ENCODE measurements at regions not wholly inside any gene's neighbourhood (a gene's known extent, or its start where the extent isn't known, plus 50 kb on each side); places are given as distances from the start of the nearest gene placed in this dataset.

DNA sequence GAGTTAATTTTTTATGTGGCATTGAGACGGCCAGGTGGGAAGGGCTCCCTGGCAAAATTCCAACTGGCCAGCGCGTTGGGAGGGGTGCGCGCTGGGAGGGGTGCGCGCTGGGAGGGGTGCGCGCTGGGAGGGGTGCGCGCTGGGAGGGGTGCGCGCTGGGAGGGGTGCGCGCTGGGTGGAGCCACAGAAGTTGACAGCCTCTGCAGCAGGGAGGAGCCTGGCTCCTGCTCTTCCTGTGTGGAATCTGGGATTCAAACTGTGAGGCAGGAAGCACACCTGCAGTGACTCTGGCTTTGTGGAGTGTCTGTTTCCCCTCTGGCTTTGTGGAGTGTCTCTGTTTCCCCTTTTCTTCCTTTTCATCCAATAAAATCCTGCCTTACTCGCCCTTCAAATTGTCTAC, 147.9 kb upstream of the CBLN2 start:
- no peak for DNase-seq

DNA sequence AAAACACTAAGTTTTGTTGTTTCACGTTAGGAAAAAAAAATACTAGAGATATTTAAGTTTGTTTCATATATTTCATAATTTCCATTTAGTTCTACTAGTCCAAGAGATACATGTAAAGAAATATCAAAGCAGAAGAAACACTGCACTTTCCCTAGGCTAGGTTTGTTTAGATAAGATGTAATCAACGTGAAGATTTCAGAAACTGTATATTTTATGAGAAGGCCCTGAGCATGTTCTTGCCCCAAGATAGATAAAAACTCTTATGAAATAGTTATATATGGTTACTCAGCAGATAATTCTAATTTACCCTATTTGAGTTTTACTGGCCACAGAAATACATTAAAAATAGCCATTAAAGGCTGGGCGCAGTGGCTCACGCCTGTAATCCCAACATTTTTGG, 143.6 kb upstream of the CBLN2 start:
- no peak for DNase-seq

DNA sequence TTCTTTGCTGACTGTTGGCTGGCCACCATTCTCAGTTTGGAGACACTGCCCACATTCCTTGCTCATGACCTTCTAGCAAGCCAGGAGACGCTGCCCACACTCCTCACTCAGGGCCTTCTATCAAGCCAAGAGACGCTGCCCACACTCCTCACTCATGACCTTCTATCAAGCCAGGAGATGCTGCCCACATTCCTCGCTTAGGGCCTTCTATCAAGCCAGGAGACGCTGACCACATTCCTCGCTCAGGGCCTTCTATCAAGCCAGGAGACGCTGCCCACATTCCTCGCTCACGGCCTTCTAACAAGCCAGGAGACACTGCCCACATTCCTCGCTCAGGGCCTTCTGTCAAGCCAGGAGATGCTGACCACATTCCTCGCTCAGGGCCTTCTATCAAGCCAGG, 131.3 kb upstream of the CBLN2 start:
- DNase-seq = no peak

DNA sequence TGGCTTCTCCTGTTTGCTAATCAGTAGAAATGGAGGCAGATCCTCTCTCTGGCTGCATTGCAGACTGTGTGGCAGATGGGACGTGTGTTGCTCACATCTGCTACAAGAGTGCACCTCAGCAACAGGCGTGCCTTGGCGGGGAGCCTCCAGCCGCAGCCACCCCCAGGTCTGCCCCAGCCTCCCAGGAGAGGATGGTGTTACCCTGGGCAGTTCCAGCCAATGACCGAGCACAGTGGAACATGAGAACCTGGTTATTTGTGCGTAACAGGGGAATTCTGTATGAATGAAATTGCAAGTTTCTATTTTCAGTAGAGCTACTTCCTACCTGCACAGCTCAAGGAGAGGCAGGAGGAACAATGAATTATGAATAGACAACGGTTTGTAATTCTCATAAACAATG, 130.6 kb upstream of the CBLN2 start:
- no peak for DNase-seq

DNA sequence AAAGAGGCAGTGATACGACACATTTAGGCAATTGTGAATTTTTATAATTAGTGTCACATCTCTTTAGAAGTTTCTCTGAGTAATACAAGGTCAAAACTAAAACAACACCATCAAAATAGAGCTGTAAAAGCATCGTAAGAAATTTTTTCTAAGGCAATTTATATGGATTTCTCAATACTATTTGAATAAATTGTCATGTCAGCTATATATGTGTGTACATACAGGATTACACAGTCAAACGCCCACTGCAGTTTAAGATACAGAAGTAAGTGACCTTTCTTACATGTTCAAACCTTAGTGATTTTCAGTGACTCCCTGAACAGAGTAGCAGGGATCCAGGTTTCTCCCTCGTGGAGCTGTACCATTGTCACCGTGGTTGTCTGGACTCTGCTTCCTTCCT, 129.1 kb upstream of the CBLN2 start:
- no peak for DNase-seq

DNA sequence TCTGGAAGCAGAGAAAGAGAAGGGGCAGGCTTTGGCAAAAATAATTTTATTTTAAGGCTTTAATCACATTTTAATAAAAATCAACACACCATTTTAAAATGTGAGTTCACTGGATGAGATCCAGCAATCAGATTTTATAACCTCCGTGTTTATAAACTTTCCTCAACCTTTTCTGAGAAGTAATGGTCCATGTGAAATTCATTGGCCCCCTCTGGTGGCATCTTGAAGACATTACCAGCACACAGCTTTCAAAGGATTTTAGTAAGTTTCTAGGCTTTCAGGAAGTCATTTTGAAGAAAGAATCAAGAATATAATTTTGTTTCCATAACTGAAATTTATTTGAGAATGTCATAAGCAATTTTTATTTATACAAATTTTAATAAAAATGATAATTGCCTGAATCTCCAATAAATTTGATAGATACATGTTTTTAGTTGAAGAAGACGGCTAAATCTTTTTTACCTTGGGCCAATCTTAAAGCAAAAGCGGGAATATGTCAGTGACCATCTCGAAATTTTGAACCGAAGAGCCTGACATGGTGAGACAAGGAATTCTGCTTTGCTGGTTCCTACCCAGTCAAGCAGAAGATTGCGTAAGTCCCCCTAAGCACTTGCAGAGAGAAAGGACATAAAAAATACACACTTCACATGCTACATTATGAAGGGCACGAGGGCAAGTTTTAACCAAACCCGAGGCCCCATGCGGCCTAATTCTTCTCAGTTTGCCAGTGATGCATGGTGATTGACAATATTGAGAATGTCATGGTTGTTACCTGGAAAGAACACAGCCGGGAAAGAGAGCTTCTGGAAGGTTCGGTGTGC, 128.4 kb upstream of the CBLN2 start:
- no peak for DNase-seq

DNA sequence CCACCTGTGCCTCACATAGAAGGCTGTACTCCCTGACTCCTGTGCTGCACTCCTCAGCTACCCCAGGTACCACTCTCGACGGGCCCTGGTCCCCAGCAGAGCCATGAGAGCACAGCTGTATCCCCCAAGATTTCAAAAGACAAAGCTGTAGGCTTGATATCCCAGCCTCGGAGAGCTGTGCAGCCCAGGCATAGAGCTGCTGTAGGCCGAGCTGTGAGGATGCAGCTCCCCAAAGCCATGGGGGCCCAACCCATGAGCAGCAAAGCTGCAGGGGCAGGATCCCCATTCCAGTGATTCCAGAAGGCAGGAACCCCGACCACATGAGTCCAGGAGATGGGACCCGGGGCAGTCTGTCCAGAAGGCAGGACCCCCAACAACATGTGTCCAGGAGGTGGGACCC, 123.8 kb upstream of the CBLN2 start:
- no peak for DNase-seq

DNA sequence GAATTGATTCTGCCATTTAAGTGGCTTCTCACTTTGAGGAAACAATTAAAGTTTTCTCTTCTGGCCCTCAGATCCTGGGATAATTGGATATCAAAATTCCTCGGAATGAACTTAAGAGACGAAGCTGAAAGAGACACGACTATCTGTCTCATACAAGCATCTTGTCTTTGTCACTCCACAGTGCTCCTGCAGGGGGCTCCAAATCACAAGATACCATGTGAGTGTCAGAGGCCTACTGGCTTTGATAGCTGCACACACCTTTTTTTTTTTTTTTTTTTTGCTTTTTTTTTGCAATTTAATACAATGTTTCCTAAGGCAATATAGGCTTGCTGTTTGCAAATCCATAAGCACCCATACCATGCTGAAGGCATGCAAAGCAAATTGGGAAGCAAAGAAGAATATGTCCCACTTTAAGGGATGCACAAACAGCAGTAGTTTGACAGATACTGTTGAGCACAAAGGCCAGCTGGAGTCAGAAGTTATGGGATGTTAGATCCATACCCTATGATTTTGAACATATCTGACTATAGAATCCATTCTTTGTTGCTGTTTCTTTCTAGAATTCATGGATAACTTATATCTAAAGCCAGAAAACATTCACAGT, 109.0 kb upstream of the CBLN2 start:
- DNase-seq = peak; percentile 61

DNA sequence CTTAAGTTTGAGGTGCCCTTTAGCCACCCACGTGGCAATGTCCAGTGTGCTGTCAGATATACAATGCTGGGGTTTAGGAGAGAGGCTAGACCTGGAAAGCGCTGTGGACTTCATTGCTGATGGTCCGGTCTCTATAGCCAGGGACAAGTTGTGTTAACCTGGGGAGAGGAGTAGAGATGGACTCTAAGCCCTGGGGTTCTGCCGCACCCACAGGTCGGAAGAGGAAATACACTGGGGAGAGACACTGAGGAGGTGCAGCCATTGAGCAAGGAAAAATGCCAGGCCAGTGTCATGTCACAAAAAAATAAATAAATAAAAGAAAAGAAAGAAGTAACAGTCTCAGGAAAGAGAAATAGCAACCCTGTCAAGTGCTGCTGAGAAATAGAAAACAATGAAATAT, 106.9 kb upstream of the CBLN2 start:
- DNase-seq = no peak

DNA sequence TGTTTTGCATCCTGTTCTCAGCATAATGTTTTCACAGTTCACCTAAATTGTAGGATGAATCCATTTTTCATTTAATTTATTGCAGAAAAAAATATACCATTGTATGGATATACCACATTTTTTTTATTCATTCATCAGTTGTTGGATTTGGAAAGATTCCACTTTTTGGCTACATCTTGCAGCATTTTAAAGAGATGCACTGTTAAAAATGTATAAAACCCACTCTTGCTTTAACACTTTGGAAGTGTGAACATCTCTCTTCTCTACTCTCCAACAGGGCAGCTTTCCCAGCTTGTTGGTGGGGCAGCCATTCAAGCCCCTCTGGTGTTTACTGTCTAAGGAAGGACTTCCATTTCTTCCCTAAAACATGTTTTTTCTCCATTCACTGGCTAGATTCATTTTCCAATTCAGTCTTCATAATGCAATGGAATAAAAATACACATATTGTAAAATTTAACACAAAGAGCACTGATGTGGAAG, 104.4 kb upstream of the CBLN2 start:
- DNase-seq = no peak

DNA sequence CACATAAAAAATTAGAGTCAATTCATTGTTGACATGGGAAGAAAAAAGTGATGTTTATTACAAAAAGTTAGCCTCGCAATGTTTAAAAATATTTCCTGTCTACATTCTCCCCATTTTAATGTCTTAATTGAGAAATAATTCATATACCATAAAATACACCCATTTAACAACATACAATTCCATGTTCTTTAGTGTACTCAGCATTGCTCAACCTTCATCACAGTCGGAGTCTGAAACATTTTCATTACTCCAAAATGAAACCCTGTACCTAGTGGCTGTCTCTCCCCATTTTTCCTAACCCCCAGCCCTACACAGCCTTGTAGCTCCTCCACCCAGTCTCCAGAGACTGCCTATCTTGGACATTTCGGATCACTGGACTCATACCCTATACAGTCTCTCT, 103.9 kb upstream of the CBLN2 start:
- DNase-seq = no peak

DNA sequence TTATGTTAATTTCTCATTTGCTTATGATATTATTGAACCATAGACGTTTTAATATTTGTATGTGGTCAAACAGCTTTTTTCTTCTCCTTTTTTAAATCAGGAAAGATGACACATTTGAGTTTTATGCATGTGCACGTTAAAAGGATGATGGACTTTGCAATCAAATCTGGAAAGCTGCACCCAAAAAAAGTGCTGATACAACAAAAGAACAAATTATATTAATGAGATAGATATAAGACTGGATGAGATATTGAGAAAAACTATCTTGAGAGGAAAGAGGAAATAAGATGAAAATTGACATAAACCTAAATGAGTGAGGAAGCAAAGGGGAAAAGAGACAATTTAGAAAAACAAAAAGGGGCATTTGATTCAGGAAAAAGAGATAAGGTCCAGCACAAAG, 96.4 kb upstream of the CBLN2 start:
- no peak for DNase-seq

DNA sequence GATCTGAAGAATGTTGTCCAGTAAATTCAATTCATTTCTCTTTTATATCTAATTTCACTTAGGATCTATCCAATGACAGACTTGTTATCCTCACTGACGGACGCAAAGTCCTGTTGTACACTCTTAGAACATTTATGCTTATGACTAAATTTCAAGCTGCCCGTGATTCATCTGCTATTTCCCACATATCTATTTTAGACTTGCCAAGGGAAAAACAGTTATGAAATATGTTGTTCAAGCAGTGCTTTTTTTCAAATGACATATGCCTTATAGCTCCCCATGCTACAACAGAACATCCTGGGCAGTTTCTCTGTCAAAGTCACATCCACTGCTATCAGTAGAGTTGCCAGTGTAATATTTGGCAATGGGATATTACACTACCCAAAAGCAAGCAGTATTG, 94.2 kb upstream of the CBLN2 start:
- no peak for DNase-seq

DNA sequence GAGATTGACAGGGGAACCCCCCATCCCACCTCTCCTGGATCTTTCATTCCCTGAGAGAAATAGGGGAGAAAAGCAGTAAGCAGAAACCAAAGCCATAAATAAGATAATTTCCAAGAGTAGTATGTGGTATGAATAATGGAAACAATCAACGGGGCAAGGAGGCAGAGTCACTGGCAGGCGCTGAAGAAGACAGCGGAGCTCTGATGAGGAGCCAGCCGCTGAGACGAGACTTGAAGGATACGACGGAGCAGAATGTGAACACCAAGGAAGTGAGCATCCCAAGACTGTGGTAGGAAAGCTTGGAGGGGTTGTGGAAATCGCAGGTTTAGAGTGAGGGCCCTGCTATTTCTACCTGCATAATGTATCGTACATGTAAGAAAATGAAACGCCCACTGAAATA, 93.6 kb upstream of the CBLN2 start:
- DNase-seq = no peak

DNA sequence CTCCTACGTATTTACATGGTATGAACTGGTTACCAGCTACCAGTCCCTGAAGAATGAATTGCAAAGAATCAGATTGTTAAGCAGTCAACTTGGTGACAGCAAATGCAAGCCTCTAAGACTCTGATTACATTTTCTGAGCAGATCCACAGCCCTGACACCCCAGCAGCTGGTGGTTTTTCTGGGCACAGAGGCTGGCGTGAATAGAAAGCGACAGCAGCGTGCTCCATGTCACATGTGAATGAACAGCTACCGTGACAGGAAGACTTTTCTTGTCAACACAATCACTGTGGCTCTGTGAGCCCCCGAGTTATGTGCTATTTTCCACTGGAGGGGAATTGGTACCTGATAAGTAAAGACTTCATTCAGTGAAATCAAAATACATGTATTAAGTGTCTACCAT, 93.2 kb upstream of the CBLN2 start:
- DNase-seq = no peak

DNA sequence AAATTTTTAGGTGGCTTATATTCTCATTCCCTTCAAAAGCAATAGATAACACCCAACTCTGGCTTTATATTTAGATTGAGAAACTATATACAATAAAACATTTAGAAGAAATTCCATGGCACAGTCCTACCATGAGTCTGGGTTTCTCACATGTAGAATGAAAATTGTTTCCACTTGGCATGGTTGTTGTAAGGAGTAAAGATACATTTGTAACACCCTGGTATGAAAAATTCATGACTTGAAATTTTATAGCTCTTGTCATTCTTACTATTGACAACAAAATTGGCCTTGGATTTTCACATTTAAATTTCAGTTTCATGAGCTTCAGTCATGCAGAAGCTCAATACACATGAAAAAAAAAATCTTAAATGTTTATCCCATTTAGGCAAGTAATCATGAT, 92.5 kb upstream of the CBLN2 start:
- no peak for DNase-seq

DNA sequence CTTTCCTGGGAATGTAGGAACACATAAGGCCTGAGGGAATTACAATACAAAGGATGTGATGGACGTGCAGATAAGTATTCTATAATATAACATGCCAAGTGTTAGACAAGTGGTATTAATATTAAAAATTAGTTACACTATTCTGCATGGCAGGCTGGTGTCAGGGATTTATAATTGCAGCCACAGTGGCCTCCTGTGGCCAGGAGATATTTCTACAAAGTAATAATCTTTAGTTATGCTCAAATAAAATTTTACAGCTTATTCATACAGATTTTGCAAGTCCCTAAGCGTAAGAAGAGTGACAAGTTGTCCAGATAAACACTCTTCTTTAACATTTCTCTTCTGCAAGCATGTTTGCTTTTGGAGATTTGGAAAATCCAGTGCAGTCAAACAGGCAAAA, 90.4 kb upstream of the CBLN2 start:
- no peak for DNase-seq

DNA sequence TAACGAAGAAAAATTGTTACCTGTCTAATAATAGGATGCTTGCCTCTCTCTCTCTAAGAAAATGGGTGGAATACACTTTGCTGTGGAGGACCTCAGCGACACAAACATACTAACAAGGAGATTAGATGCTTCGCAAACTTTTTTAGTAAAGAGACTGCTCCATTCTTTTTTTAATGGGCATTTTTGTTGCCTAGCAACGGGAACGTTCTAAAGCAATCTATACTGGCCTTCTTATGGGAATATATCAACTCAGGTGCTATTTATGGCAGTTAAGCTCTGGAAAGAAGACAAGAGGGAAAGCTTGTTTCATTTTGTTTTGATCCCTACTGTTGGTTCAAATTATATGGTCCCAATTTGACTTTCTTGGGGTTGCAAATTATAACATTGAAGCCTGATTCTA, 86.8 kb upstream of the CBLN2 start:
- DNase-seq = no peak

DNA sequence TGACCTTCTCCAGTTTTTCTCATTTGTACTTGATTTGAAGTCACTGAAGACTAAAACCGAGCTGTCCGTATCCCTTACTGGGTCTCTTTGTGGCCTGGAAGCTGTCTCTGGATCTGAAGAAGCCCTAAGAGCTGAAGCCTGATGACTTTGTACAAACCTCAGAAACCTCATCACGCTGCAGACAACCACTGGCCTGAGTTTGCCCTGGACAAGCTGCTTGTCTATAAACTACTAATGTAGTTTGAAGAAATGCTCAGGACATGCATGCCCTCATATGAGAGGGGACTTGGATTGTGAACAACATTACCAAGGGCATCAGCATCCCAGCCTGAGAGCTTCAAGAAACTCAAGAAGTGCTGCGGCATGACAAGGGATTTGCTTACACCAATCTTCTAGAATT, 79.3 kb upstream of the CBLN2 start:
- no peak for DNase-seq

DNA sequence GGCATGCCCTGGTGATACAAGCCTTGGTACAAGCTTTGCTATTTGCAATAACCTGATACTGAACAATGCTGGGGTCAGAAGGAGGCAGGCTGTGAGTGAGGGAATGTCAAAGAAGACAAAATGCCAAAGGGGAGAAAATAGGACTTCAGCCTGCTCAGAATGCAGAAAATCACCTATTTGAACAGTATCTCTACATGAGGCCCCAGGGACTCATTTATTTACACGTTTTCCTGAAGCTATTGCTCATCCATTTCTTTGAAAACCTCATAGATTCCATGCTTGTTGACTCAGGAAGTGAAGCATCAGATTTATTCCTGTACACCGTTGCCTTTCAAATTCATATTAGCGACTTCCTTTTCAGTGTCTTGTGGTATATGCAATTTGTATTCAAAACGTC, 69.4 kb upstream of the CBLN2 start:
- no peak for DNase-seq

DNA sequence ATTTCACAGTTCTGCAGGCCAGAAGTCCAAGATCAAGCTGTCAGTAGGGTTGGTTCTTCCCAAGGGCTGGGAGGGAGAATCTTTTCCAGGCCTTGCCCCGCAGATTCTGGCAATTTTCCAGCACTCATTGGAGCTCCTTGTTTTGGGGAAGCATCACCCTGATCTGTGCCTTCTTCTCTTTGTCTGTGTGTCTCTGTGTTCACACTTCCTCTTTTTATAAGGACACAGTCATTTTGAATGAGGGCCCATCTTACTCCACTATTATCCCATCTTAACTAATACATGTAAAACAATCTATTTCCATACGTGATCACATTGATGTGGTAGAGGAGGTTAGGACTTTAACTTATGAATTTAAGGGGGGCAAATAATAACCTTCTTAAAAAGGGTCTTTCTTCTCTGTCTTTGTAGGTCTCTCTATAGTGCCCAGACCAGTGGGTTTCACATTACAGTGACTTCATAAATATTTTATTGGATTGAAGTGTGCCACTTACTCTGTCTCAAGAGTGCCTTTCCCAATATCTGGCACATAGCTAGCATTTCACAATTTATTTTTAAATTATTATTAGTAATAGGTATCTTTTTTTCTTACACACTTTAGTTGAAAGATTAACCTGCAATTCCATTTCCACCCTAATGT, 68.9 kb upstream of the CBLN2 start:
- no peak for DNase-seq

DNA sequence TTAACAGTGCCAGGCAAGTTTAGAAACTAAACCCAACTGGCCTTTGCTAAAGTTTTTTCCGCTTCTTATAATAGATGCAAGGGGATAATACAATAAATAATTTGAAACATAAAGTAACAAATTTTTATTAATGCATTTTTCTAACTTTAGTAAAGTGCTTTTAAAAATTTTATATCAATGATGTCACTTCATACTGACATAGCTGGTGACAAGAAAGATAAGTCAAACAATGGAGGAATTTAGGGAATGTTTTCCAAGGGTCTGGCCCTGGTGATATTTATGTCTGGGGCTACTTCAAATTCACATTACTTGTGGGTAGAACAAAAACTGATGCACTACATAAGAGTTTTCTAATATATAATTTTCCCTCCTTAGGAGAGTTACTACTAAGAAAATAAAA, 61.2 kb upstream of the CBLN2 start:
- no peak for DNase-seq

DNA sequence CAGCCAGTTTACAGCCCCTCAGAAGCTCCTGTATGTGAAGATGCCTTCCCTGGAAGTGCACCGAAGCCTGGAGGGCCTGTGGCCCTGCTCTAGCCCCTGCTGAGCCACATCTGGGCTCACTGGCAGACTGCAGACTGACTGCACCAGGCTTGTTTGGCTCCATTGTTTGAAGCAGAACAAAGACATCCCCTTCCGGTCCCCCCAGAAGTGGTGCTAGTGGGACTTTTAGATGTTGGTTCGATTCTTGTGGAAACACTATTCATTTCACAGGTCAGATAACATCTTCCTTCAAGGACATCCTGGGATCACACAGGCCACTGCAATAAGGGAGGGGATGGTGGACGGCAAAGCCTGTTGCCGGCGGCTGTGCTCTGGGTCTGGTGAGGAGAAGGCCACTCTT, 57.8 kb upstream of the CBLN2 start:
- no peak for DNase-seq

DNA sequence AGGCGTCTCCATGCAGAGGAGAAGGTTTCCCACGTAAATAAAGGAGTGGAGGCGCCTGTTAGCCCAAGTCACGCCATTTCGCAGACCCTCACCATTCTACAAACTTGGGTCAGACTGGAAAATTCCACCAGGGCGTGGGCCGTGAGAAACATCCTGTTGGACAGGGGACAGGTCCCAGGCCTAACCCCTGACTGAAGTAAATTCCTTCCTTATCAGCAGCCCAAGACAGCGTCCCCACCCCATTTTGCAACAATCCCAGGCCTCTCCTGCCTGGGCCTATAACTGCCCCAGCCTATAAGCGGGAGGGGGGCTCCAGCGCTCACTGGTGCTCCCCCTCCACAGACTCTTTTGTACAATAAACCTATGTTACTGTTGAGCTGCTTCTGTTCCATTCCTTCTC, 57.3 kb upstream of the CBLN2 start:
- no peak for DNase-seq

Data from activated CD4-positive, alpha-beta T cell treated with anti-CD3 and anti-CD28 coated beads for 48 hours (primary cell).